Right renal cortex interstitium (tissue), 3 donors: ENCODE measurements at regions not wholly inside any gene's neighbourhood (a gene's known extent, or its start where the extent isn't known, plus 50 kb on each side); places are given as distances from the start of the nearest gene placed in this dataset.

Source experiments
- DNase-seq, 3 donors: peaks; one replicate each; pipeline ENCODE4 v3.0.0-alpha.2; 2013; ENCODE audit warnings: low read depth in 3 of 3, low spot score in 2 of 3

- no peak for DNase-seq
Observed at GRCh38 chr5:145708169-145708568, 127.0 kb downstream of the PRELID2 start.

- DNase-seq, result no peak
Observed at GRCh38 chr5:145704724-145705123, 130.4 kb downstream of the PRELID2 start.

GRCh38 chr5:145703856-145704255 is 131.3 kb downstream of the PRELID2 start:
- no peak for DNase-seq

- no peak for DNase-seq
Observed at GRCh38 chr5:145701404-145701803, 133.7 kb downstream of the PRELID2 start.

GRCh38 chr5:145699846-145700245 is 135.3 kb downstream of the PRELID2 start:
- DNase-seq, result no peak

GRCh38 chr5:145697251-145697990 is 137.7 kb downstream of the PRELID2 start:
- DNase-seq, result no peak

GRCh38 chr5:145689235-145689634 is 145.9 kb downstream of the PRELID2 start:
- DNase-seq, result no peak

- DNase-seq, result no peak
Observed at GRCh38 chr5:145687943-145688342, 147.2 kb downstream of the PRELID2 start.

GRCh38 chr5:145685417-145685816 is 149.7 kb downstream of the PRELID2 start:
- no peak for DNase-seq

GRCh38 chr5:145683431-145683830 is 151.7 kb downstream of the PRELID2 start:
- DNase-seq, result no peak

GRCh38 chr5:145682197-145682899 is 152.8 kb downstream of the PRELID2 start:
- no peak for DNase-seq

GRCh38 chr5:145681686-145682085 is 153.5 kb downstream of the PRELID2 start:
- DNase-seq, result peak in 1 of 3 donors; percentile 12

- DNase-seq, result no peak
Observed at GRCh38 chr5:145681216-145681615, 153.9 kb downstream of the PRELID2 start.

- DNase-seq, result no peak
Observed at GRCh38 chr5:145680767-145681166, 154.4 kb downstream of the PRELID2 start.

- no peak for DNase-seq
Observed at GRCh38 chr5:145680169-145680568, 155.0 kb downstream of the PRELID2 start.

GRCh38 chr5:145678255-145678654 is 156.9 kb downstream of the PRELID2 start:
- DNase-seq, result no peak

- no peak for DNase-seq
Observed at GRCh38 chr5:145673786-145674185, 161.4 kb downstream of the PRELID2 start.

GRCh38 chr5:145668714-145669113 is 166.4 kb downstream of the PRELID2 start:
- no peak for DNase-seq

GRCh38 chr5:145667742-145668141 is 167.4 kb downstream of the PRELID2 start:
- DNase-seq, result no peak

- no peak for DNase-seq
Observed at GRCh38 chr5:145666591-145666990, 168.6 kb downstream of the PRELID2 start.

GRCh38 chr5:145661737-145662485 is 173.2 kb downstream of the PRELID2 start:
- no peak for DNase-seq
